GM12878 (cell line): ENCODE measurements at regions not wholly inside any gene's neighbourhood (a gene's known extent, or its start where the extent isn't known, plus 50 kb on each side); places are given as distances from the start of the nearest gene placed in this dataset.

Experiments
- ATAC-seq: fragments of 200-7000 bp; cut with Tn5 transposase; 3 replicates; pipeline ENCODE4 v1.9.1; 2020; ENCODE audit warnings: mild to moderate bottlenecking, moderate library complexity
- BruUV-seq: library from RNA; stranded (reverse); fragments of 400-500 nt; replicated peaks from 2 replicates; lab custom pipeline; 2021; lab: Mats Ljungman, UMichigan
- CTCF ChIA-PET: fragments of 300-600 bp; sonication (Branson Sonifier 250); formaldehyde crosslinking; extraction: SDS; loops from one replicate; lab custom pipeline; 2021; ENCODE audit warnings: inconsistent platforms; lab: Yijun Ruan, JAX
- POLR2A ChIA-PET: fragments of 350-600 bp; formaldehyde crosslinking; extraction: SDS; loops from one replicate; lab custom pipeline; 2021; ENCODE audit warnings: inconsistent platforms; lab: Charles Lee
- RAD21 ChIA-PET: fragments of 300-600 bp; sonication (Branson Sonifier 250); formaldehyde crosslinking; loops from one replicate; lab custom pipeline; 2023; ENCODE audit warnings: antibody characterized with exemption; ENCODE audit not compliant: unreplicated experiment; lab: Charles Lee
- SMC1A ChIA-PET: fragments of 300-600 bp; sonication (Branson Sonifier 250); formaldehyde crosslinking; loops from one replicate; lab custom pipeline; 2023; ENCODE audit not compliant: unreplicated experiment, uncharacterized antibody; lab: Charles Lee
- DNase-seq: peaks from one replicate; pipeline ENCODE4 v3.0.0-alpha.2; 2011; ENCODE audit warnings: low read depth, low spot score
- FAIRE-seq: peaks from 3 replicates; lab custom pipeline; 2011; peaks lifted over from hg19 to GRCh38; lab: Jason Lieb, UNC
- H2AFZ ChIP-seq: 2 replicates; pipeline ENCODE4 v1.6.0; 2011; ENCODE audit warnings: low read depth, low read length, control low read depth; ENCODE audit not compliant: control insufficient read depth
- H3K27ac ChIP-seq: 2 replicates; pipeline ENCODE4 v1.5.1; 2011; ENCODE audit warnings: control low read depth; ENCODE audit not compliant: control insufficient read depth, insufficient read depth
- H3K27me3 ChIP-seq, 2 experiments: replicated peaks in 1 of 2; 2 replicates each; pipeline versions ENCODE4 v1.6.0 to v1.6.1; 2011; ENCODE audit warnings: low read length in 1 of 2; ENCODE audit not compliant: control insufficient read depth in 2 of 2, insufficient read depth in 2 of 2
- H3K36me3 ChIP-seq, 2 experiments: 2 replicates each; pipeline ENCODE4 v1.5.1; 2011; ENCODE audit warnings: low read length in 1 of 2; ENCODE audit not compliant: control insufficient read depth in 2 of 2, insufficient read depth in 2 of 2
- H3K4me1 ChIP-seq: 2 replicates; pipeline ENCODE4 v1.6.1; 2011; ENCODE audit warnings: mild to moderate bottlenecking, low read length, moderate library complexity, mixed read lengths; ENCODE audit not compliant: control insufficient read depth, insufficient read depth
- H3K4me2 ChIP-seq: 2 replicates; pipeline ENCODE4 v1.6.0; 2011; ENCODE audit warnings: control low read depth; ENCODE audit not compliant: control insufficient read depth, insufficient read depth
- H3K4me3 ChIP-seq: fragments of 200-600 bp; sonication (generic); 2 replicates; pipeline ENCODE4 v1.5.1; 2016
- H3K79me2 ChIP-seq: 2 replicates; pipeline ENCODE4 v1.6.0; 2011; ENCODE audit warnings: low read length; ENCODE audit not compliant: control insufficient read depth, insufficient read depth
- H3K9ac ChIP-seq: 2 replicates; pipeline ENCODE4 v1.8.0; 2011; ENCODE audit warnings: low read length, control low read depth, mixed read lengths; ENCODE audit not compliant: control insufficient read depth, insufficient read depth
- H3K9me3 ChIP-seq: replicated peaks from 3 replicates; pipeline ENCODE4 v1.5.1; 2011; ENCODE audit warnings: mild to moderate bottlenecking, low read length; ENCODE audit not compliant: control insufficient read depth, insufficient read depth
- H4K20me1 ChIP-seq: 2 replicates; pipeline ENCODE4 v1.6.0; 2011; ENCODE audit not compliant: control insufficient read depth, insufficient read depth
- CBX5 ChIP-seq: sonication (generic); IDR thresholded peaks from 2 replicates; pipeline ENCODE4 v1.6.1; 2016; ENCODE audit warnings: low read depth, moderate library complexity, mild to moderate bottlenecking, inconsistent platforms
- CHD2 ChIP-seq: IDR thresholded peaks from 2 replicates; pipeline ENCODE4 v1.6.1; 2011; ENCODE audit warnings: low read depth, low read length, improper control_type of control experiment, borderline replicate concordance
- MEF2B ChIP-seq: fragments of 450-650 bp; IDR thresholded peaks from 2 replicates; pipeline ENCODE4 v1.6.1; 2018; ENCODE audit warnings: mild to moderate bottlenecking, moderate library complexity; ENCODE audit not compliant: partially characterized antibody, poor library complexity, severe bottlenecking
- NFYB ChIP-seq: IDR thresholded peaks from 2 replicates; pipeline ENCODE4 v1.6.1; 2011; ENCODE audit warnings: low read depth, mild to moderate bottlenecking, low read length, improper control_type of control experiment, moderate library complexity; ENCODE audit not compliant: insufficient read depth
- SMARCA5 ChIP-seq: fragments of 450-650 bp; IDR thresholded peaks from 2 replicates; pipeline ENCODE4 v1.6.1; 2017; ENCODE audit warnings: mild to moderate bottlenecking
- YY1 ChIP-seq: IDR thresholded peaks from 2 replicates; pipeline ENCODE4 v1.6.1; 2011; ENCODE audit warnings: low read depth, mild to moderate bottlenecking, low read length
- ZBTB40 ChIP-seq: fragments of 450-650 bp; IDR thresholded peaks from 2 replicates; pipeline ENCODE4 v1.6.1; 2016; ENCODE audit warnings: mild to moderate bottlenecking, moderate library complexity, borderline replicate concordance
- WGBS: methylation state at CpG from one replicate; pipeline ENCODE4 v1.1.6; 2016; ENCODE audit warnings: low lambda C conversion rate; ENCODE audit not compliant: insufficient replicate concordance, insufficient coverage; ENCODE audit errors: missing lambda C conversion rate; 5-methylcytosine and 5-hydroxymethylcytosine counted together
- in situ Hi-C: fragments of 300-500 bp; cut with MboI; formaldehyde crosslinking; loops from 9 replicates; pipeline ENCODE4 v1.14.3; 2018; ENCODE audit warnings: mixed read lengths
- intact Hi-C: fragments of 100-400 bp; cut with micrococcal nuclease; formaldehyde crosslinking; loops from one replicate; pipeline ENCODE4 v1.14.2; 2022; ENCODE audit not compliant: unreplicated experiment
- TF ChIP-seq, protein P1 (sequence below): fragments of 450-650 bp; IDR thresholded peaks from 2 replicates; pipeline ENCODE4 v1.6.1; 2017; ENCODE audit warnings: low read depth, mild to moderate bottlenecking, moderate library complexity

- Histone ChIP-seq H3K36me3 (no peaks in the 10 kb centered on the region), H3K79me2 (no peaks in the 10 kb centered on the region), H3K27ac (no peak overlapping the region), H3K9me3 (no peaks in the 10 kb centered on the region), H3K4me1 (no peaks in the 10 kb centered on the region), H3K4me3 (no peak overlapping the region), H4K20me1 (no peaks in the 10 kb centered on the region), H2AFZ (no peak overlapping the region), H3K4me2 (no peak overlapping the region), H3K27me3 (no peaks in the 10 kb centered on the region), H3K9ac (no peak overlapping the region)
- intact Hi-C loops (no loop called here), in situ Hi-C loops (no loop called here)
- no peak for FAIRE-seq
- CTCF ChIA-PET, result no interaction called here
- WGBS, result 17% methylated on average over 7 of the region's 7 CpGs
- SMC1A ChIA-PET, result no interaction called here
- POLR2A ChIA-PET, result interaction anchor here (0.5 kb wide), 1 partner anchor 664 kb away, joined by 3 read pairs; no protein-coding TSS in a partner anchor
- no peak for TF ChIP-seq ZBTB40
- TF ChIP-seq SMARCA5, result no peak
- TF ChIP-seq MEF2B, result no peak
- TF ChIP-seq NFYB, result no peak
- no peak for TF ChIP-seq CHD2
- TF ChIP-seq CBX5, result no peak
- no peak for TF ChIP-seq YY1
- TF ChIP-seq, protein P1, sequence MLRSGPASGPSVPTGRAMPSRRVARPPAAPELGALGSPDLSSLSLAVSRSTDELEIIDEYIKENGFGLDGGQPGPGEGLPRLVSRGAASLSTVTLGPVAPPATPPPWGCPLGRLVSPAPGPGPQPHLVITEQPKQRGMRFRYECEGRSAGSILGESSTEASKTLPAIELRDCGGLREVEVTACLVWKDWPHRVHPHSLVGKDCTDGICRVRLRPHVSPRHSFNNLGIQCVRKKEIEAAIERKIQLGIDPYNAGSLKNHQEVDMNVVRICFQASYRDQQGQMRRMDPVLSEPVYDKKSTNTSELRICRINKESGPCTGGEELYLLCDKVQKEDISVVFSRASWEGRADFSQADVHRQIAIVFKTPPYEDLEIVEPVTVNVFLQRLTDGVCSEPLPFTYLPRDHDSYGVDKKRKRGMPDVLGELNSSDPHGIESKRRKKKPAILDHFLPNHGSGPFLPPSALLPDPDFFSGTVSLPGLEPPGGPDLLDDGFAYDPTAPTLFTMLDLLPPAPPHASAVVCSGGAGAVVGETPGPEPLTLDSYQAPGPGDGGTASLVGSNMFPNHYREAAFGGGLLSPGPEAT, result no peak
- BruUV-seq, result no TSS peak
- DNase-seq, result no peak
- RAD21 ChIA-PET, result no interaction called here
- no peak for ATAC-seq
These were observed 507.4 kb downstream of the TAFA4 start for GRCh38 chr3:68424796-68425460.
